MM.1S (cell line): ENCODE measurements at regions not wholly inside any gene's neighbourhood (a gene's known extent, or its start where the extent isn't known, plus 50 kb on each side); places are given as distances from the start of the nearest gene placed in this dataset.

ENCODE experiments used
- DNase-seq: peaks from one replicate; pipeline ENCODE4 v3.0.0-alpha.2; 2015
- H2AFZ ChIP-seq: fragments of 300-600 bp; sonication (generic); 2 replicates; pipeline ENCODE4 v1.6.0; 2016; ENCODE audit warnings: antibody characterized with exemption, low read length
- H3F3A ChIP-seq: fragments of 300-600 bp; sonication (generic); 2 replicates; pipeline ENCODE4 v1.6.1; 2016; ENCODE audit warnings: mild to moderate bottlenecking, antibody characterized with exemption, low read length, moderate library complexity, mixed read lengths; ENCODE audit not compliant: insufficient read depth
- H3K27ac ChIP-seq: fragments of 300-600 bp; sonication (generic); 2 replicates; pipeline ENCODE4 v1.5.1; 2016; ENCODE audit warnings: mild to moderate bottlenecking, low read length
- H3K27me3 ChIP-seq: fragments of 300-600 bp; sonication (generic); replicated peaks from 2 replicates; pipeline ENCODE4 v1.6.0; 2016; ENCODE audit warnings: low read length; ENCODE audit not compliant: insufficient read depth
- H3K36me3 ChIP-seq: fragments of 300-600 bp; sonication (generic); replicated peaks from 2 replicates; pipeline ENCODE4 v1.6.1; 2016; ENCODE audit warnings: mild to moderate bottlenecking, low read length, mixed read lengths; ENCODE audit not compliant: insufficient read depth
- H3K4me1 ChIP-seq: fragments of 300-600 bp; sonication (generic); 2 replicates; pipeline ENCODE4 v1.6.1; 2016; ENCODE audit warnings: low read length, mixed read lengths
- H3K4me2 ChIP-seq: fragments of 300-600 bp; sonication (generic); 2 replicates; pipeline ENCODE4 v1.6.0; 2016; ENCODE audit warnings: low read depth, low read length
- H3K4me3 ChIP-seq: fragments of 300-600 bp; sonication (generic); 2 replicates; pipeline ENCODE4 v1.5.1; 2016; ENCODE audit warnings: low read length, mixed read lengths
- H3K79me2 ChIP-seq: fragments of 300-600 bp; sonication (generic); 2 replicates; pipeline ENCODE4 v1.6.1; 2016; ENCODE audit warnings: mixed run types, low read length, mixed read lengths
- H3K9ac ChIP-seq: fragments of 300-600 bp; sonication (generic); 2 replicates; pipeline ENCODE4 v1.6.1; 2016; ENCODE audit warnings: low read length, mixed read lengths
- H3K9me2 ChIP-seq: fragments of 300-600 bp; sonication (generic); replicated peaks from 2 replicates; pipeline ENCODE4 v1.6.1; 2016; ENCODE audit warnings: mild to moderate bottlenecking, low read length, mixed read lengths; ENCODE audit not compliant: insufficient read depth
- H3K9me3 ChIP-seq: fragments of 300-600 bp; sonication (generic); replicated peaks from 2 replicates; pipeline ENCODE4 v1.6.1; 2016; ENCODE audit warnings: mild to moderate bottlenecking, low read length, mixed read lengths; ENCODE audit not compliant: insufficient read depth
- H4K20me1 ChIP-seq: fragments of 300-600 bp; sonication (generic); 2 replicates; pipeline ENCODE4 v1.6.1; 2016; ENCODE audit warnings: mild to moderate bottlenecking, low read length, moderate library complexity, mixed read lengths; ENCODE audit not compliant: insufficient read depth
- EZH2 ChIP-seq: fragments of 300-600 bp; sonication (generic); optimal IDR thresholded peaks from 2 replicates; pipeline ENCODE3; 2017; ENCODE audit warnings: low read depth, mild to moderate bottlenecking, antibody characterized with exemption, low read length, mixed read lengths
- EZH2phosphoT487 ChIP-seq: fragments of 300-600 bp; sonication (generic); IDR thresholded peaks from 2 replicates; pipeline ENCODE4 v1.6.1; 2018; ENCODE audit warnings: antibody characterized with exemption, low read length
- TF ChIP-seq, protein P1 (sequence below): fragments of 300-600 bp; sonication (generic); IDR thresholded peaks from 2 replicates; pipeline ENCODE4 v1.5.1; 2016; ENCODE audit warnings: antibody characterized with exemption, low read length, mixed read lengths

DNA sequence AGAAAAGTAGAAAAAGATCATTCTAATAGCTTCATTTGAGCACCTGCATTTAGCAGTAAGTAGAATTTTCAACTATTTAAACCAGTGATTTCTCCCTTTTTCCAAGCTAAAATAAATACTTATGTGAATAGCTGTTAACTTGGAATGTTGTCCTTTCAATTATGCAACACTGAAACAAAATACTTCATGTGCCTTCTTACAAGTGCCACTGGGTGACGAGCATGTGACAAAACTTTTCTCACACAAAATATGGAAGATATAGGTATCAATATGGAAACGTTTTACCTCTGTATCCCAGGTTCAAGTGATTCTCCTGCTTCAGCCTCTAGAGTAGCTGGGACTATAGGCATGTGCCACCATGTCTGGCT, 708.3 kb downstream of the STIM2 start:
- Histone ChIP-seq H2AFZ (no peak overlapping the region), H3K4me1 (no peaks in the 10 kb centered on the region), H3K27ac (no peak overlapping the region), H4K20me1 (no peaks in the 10 kb centered on the region), H3K9me3 (no peaks in the 10 kb centered on the region), H3K79me2 (no peaks in the 10 kb centered on the region), H3K4me2 (no peak overlapping the region), H3K36me3 (no peaks in the 10 kb centered on the region), H3F3A (no peaks in the 10 kb centered on the region), H3K9ac (no peak overlapping the region), H3K4me3 (no peak overlapping the region), H3K27me3 (no peaks in the 10 kb centered on the region), H3K9me2 (no peaks in the 10 kb centered on the region)
- no peak for DNase-seq
- TF ChIP-seq EZH2 (no peak), EZH2phosphoT487 (no peak)
- TF ChIP-seq, protein P1, sequence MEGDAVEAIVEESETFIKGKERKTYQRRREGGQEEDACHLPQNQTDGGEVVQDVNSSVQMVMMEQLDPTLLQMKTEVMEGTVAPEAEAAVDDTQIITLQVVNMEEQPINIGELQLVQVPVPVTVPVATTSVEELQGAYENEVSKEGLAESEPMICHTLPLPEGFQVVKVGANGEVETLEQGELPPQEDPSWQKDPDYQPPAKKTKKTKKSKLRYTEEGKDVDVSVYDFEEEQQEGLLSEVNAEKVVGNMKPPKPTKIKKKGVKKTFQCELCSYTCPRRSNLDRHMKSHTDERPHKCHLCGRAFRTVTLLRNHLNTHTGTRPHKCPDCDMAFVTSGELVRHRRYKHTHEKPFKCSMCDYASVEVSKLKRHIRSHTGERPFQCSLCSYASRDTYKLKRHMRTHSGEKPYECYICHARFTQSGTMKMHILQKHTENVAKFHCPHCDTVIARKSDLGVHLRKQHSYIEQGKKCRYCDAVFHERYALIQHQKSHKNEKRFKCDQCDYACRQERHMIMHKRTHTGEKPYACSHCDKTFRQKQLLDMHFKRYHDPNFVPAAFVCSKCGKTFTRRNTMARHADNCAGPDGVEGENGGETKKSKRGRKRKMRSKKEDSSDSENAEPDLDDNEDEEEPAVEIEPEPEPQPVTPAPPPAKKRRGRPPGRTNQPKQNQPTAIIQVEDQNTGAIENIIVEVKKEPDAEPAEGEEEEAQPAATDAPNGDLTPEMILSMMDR, result no peak

DNA sequence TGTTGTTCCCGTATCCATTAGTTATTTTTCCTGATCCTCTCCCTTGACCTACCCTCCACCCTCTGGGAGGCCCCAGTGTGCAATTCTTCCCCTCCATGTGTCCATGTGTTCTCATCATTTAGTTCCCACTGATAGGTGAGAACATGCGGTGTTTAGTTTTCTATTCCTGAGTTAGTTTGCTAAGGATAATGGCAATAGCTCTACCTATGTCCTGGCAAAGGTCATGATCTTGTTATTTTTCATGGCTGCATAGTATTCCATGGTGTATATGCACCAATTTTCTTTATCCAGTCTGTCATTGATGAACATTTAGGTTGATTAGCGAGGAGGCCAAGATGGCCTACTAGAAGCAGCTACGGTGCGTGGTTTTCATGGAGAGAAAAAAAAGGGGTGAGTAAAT, 714.1 kb downstream of the STIM2 start:
- Histone ChIP-seq H3K9me2 (no peaks in the 10 kb centered on the region), H3K4me2 (no peak overlapping the region), H3K27me3 (no peaks in the 10 kb centered on the region), H3K4me1 (no peaks in the 10 kb centered on the region), H3K79me2 (no peaks in the 10 kb centered on the region), H4K20me1 (no peaks in the 10 kb centered on the region), H3K36me3 (no peaks in the 10 kb centered on the region), H3K9me3 (no peaks in the 10 kb centered on the region), H3K9ac (no peak overlapping the region), H2AFZ (no peak overlapping the region), H3K4me3 (no peak overlapping the region), H3F3A (no peaks in the 10 kb centered on the region), H3K27ac (no peak overlapping the region)
- no peak for DNase-seq
- TF ChIP-seq EZH2 (no peak), EZH2phosphoT487 (no peak)
- TF ChIP-seq, protein P1, result no peak

DNA sequence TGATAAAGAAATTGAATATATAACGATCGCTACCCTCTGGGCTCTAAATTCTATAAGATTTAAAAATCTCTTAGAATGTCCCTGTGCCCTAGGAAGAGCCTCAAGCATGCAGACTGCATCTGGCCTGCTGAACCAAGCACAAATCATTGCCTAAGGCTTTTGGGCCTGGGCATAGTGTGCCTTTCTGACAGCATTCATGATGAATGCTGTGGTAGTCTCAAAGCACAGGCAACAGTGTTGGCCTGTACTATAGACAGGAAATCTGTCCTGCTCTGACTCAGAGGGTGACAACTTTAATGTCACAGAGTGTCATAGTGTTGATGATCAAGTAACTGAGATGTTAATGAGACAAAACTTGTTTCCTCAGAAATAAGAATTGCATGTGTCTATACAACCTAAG, 717.3 kb downstream of the STIM2 start:
- H3K9me2 ChIP-seq, result no peaks in the 10 kb centered on the region
- no peaks in the 10 kb centered on the region for H3K36me3 ChIP-seq
- no peak overlapping the region for H3K4me2 ChIP-seq
- DNase-seq, result no peak
- no peak overlapping the region for H3K27ac ChIP-seq
- no peaks in the 10 kb centered on the region for H3K4me1 ChIP-seq
- no peaks in the 10 kb centered on the region for H3K9me3 ChIP-seq
- H3K27me3 ChIP-seq, result no peaks in the 10 kb centered on the region
- H3K4me3 ChIP-seq, result no peak overlapping the region
- no peak for TF ChIP-seq EZH2phosphoT487
- no peak for TF ChIP-seq EZH2
- TF ChIP-seq, protein P1, result no peak
- no peak overlapping the region for H3K9ac ChIP-seq
- no peak overlapping the region for H2AFZ ChIP-seq
- no peaks in the 10 kb centered on the region for H3F3A ChIP-seq
- H3K79me2 ChIP-seq, result no peaks in the 10 kb centered on the region
- H4K20me1 ChIP-seq, result no peaks in the 10 kb centered on the region
